ENCODE measurements at regions not wholly inside any gene's neighbourhood (a gene's known extent, or its start where the extent isn't known, plus 50 kb on each side); places are given as distances from the start of the nearest gene placed in this dataset.
"Not testable (repeated sequence)": the region's sequence is repeated elsewhere in the genome, so short reads cannot be mapped to it uniquely, and the experiment has no call there.

GRCh38 chr4:151876381-151876988 is 115.7 kb upstream of the GATB start:
- DNase-seq, result no peak

GRCh38 chr4:151874328-151874727 is 113.5 kb upstream of the GATB start:
- no peak for DNase-seq

- no peak for DNase-seq
Measured at GRCh38 chr4:151866592-151866918, 105.7 kb upstream of the GATB start.

GRCh38 chr4:151865744-151866591 is 105.2 kb upstream of the GATB start:
- no peak for DNase-seq

- DNase-seq, result no peak
Measured at GRCh38 chr4:151865312-151865711, 104.5 kb upstream of the GATB start.

GRCh38 chr4:151864068-151864467 is 103.3 kb upstream of the GATB start:
- no peak for DNase-seq

- DNase-seq, result no peak
Measured at GRCh38 chr4:151862766-151863165, 102.0 kb upstream of the GATB start.

- no peak for DNase-seq
Measured at GRCh38 chr4:151860561-151861093, 99.8 kb upstream of the GATB start.

- DNase-seq, result no peak
Measured at GRCh38 chr4:151859641-151860040, 98.8 kb upstream of the GATB start.

- DNase-seq, result no peak
Measured at GRCh38 chr4:151858356-151858755, 97.5 kb upstream of the GATB start.

- no peak for DNase-seq
Measured at GRCh38 chr4:151857368-151857767, 96.6 kb upstream of the GATB start.

- DNase-seq, result no peak
Measured at GRCh38 chr4:151855747-151856146, 94.9 kb upstream of the GATB start.

GRCh38 chr4:151854731-151855130 is 93.9 kb upstream of the GATB start:
- no peak for DNase-seq

- no peak for DNase-seq
Measured at GRCh38 chr4:151853034-151853433, 92.2 kb upstream of the GATB start.

- DNase-seq, result no peak
Measured at GRCh38 chr4:151852202-151852601, 91.4 kb upstream of the GATB start.

GRCh38 chr4:151851354-151851753 is 90.5 kb upstream of the GATB start:
- DNase-seq, result no peak

GRCh38 chr4:151850791-151851213 is 90.0 kb upstream of the GATB start:
- DNase-seq, result no peak

GRCh38 chr4:151845551-151845950 is 84.7 kb upstream of the GATB start:
- not testable (repeated sequence) for DNase-seq

- no peak for DNase-seq
Measured at GRCh38 chr4:151842430-151843079, 81.7 kb upstream of the GATB start.

GRCh38 chr4:151841107-151841506 is 80.3 kb upstream of the GATB start:
- DNase-seq, result no peak

- DNase-seq, result no peak
Measured at GRCh38 chr4:151835467-151835866, 74.7 kb upstream of the GATB start.

- no peak for DNase-seq
Measured at GRCh38 chr4:151833174-151833573, 72.4 kb upstream of the GATB start.

- no peak for DNase-seq
Measured at GRCh38 chr4:151831526-151831925, 70.7 kb upstream of the GATB start.

GRCh38 chr4:151830168-151830567 is 69.4 kb upstream of the GATB start:
- no peak for DNase-seq

Data from NCI-H526 treated with DMSO at 0.1 percent for 48 hours (cell line).